Type B pancreatic cell (in vitro differentiated cells): ENCODE measurements at regions not wholly inside any gene's neighbourhood (a gene's known extent, or its start where the extent isn't known, plus 50 kb on each side); places are given as distances from the start of the nearest gene placed in this dataset.

Experiments used
- DNase-seq: peaks from one replicate; pipeline ENCODE4 v3.0.0; 2021; ENCODE audit warnings: mixed read lengths; ENCODE audit not compliant: unreplicated experiment; ENCODE audit errors: extremely low spot score
- H3K27ac Mint-ChIP-seq: 2 replicates; pipeline ENCODE4 v1.8.0; 2021; ENCODE audit warnings: mild to moderate bottlenecking, mixed read lengths
- H3K27me3 Mint-ChIP-seq: 2 replicates; pipeline ENCODE4 v1.8.0; 2021; ENCODE audit warnings: mixed read lengths
- H3K36me3 Mint-ChIP-seq: 2 replicates; pipeline ENCODE4 v1.8.0; 2021; ENCODE audit warnings: mixed read lengths
- H3K4me1 Mint-ChIP-seq: one replicate; pipeline ENCODE4 v1.8.0; 2021; ENCODE audit warnings: mixed read lengths; ENCODE audit not compliant: unreplicated experiment
- H3K4me3 Mint-ChIP-seq: 2 replicates; pipeline ENCODE4 v1.8.0; 2021; ENCODE audit warnings: mild to moderate bottlenecking, mixed read lengths
- H3K9me3 Mint-ChIP-seq: 2 replicates; pipeline ENCODE4 v1.8.0; 2021; ENCODE audit warnings: mixed read lengths
- TF ChIP-seq, protein P1 (sequence below): fragments of 200-600 bp; sonication (generic); conservative IDR thresholded peaks from 2 replicates; pipeline ENCODE4 v1.5.0; 2021; ENCODE audit warnings: antibody characterized with exemption, mild to moderate bottlenecking

DNA sequence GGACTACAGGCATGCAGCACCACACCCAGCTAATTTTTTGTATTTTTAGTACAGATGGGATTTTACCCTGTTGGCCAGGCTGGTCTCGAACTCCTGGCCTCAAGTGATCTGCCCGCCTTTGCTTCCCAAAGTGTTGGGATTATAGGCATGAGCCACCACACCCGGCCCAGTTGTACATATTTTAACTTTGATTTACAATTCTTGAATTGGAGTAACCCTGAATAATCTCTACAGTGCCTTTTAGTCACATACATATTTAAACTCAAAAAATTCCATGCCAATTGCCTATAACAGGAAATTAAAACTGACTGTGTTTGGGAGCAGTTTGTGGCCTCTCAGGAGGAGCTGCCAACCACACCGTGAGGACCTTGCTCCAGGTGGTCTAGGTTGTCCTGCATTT lies 199.8 kb upstream of the PDE10A start:
- TF ChIP-seq, protein P1, sequence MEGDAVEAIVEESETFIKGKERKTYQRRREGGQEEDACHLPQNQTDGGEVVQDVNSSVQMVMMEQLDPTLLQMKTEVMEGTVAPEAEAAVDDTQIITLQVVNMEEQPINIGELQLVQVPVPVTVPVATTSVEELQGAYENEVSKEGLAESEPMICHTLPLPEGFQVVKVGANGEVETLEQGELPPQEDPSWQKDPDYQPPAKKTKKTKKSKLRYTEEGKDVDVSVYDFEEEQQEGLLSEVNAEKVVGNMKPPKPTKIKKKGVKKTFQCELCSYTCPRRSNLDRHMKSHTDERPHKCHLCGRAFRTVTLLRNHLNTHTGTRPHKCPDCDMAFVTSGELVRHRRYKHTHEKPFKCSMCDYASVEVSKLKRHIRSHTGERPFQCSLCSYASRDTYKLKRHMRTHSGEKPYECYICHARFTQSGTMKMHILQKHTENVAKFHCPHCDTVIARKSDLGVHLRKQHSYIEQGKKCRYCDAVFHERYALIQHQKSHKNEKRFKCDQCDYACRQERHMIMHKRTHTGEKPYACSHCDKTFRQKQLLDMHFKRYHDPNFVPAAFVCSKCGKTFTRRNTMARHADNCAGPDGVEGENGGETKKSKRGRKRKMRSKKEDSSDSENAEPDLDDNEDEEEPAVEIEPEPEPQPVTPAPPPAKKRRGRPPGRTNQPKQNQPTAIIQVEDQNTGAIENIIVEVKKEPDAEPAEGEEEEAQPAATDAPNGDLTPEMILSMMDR = no peak
- DNase-seq = no peak
- no peaks in the 10 kb centered on the region for H3K36me3 Mint-ChIP-seq
- no peak overlapping the region for H3K27ac Mint-ChIP-seq
- H3K9me3 Mint-ChIP-seq = no peaks in the 10 kb centered on the region
- H3K27me3 Mint-ChIP-seq = peaks cover 20% of the 10 kb centered on the region
- no peak overlapping the region for H3K4me3 Mint-ChIP-seq
- no peaks in the 10 kb centered on the region for H3K4me1 Mint-ChIP-seq

DNA sequence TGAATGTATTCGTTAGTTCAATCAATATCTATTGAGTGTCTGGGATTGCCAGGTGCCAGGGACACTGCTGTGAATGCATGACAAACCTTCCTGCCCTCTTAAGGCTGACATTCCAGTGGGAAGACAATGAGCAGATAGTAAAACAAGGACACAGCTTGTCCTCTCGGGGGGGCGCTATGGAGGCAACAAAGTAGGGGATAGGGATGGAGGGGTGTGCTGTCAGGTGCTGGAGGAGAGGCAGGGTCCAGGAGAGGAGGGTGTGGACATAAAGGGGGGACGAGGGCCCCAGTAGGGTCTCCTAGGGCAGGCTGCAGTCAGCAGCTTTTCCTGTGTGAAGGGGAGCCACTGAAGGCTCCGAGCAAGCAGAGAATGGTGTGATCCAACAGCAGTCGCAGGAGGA lies 198.2 kb upstream of the PDE10A start:
- H3K4me1 Mint-ChIP-seq = no peaks in the 10 kb centered on the region
- H3K27ac Mint-ChIP-seq = no peak overlapping the region
- TF ChIP-seq, protein P1 = no peak

GRCh38 chr6:165858586-165858985 lies 195.5 kb upstream of the PDE10A start:
- no peak for DNase-seq
- H3K27me3 Mint-ChIP-seq = peaks cover 42% of the 10 kb centered on the region
- TF ChIP-seq, protein P1 = peak; percentile 59
- no peaks in the 10 kb centered on the region for H3K4me1 Mint-ChIP-seq
- no peaks in the 10 kb centered on the region for H3K9me3 Mint-ChIP-seq
- H3K36me3 Mint-ChIP-seq = no peaks in the 10 kb centered on the region
- no peak overlapping the region for H3K27ac Mint-ChIP-seq
- H3K4me3 Mint-ChIP-seq = no peak overlapping the region

More for the DNA sequence above, 198.2 kb upstream of the PDE10A start:
- Mint-ChIP-seq H3K36me3 (no peaks in the 10 kb centered on the region), H3K27me3 (peaks cover 34% of the 10 kb centered on the region), H3K9me3 (no peaks in the 10 kb centered on the region), H3K4me3 (no peak overlapping the region)
- no peak for DNase-seq

DNA sequence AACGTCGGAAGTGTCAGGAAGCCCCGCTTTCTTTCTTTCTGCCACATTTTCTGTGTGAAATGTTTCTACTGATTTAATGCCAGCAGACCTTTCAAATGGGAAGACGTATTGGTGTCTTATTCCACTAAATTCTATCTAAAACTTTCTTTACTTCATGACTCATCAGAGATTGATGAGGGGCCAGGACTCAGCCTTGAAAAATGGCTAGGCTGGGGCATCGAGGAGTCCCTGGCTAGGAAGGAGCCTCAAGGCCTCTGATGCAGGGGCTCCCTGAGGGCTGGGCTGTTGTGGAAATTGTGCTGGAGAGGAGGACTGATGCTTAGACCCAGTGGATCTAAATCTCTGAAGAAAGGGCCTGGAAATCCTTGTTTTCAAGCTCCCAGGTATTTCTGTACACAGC lies 192.8 kb upstream of the PDE10A start:
- DNase-seq = no peak
- peaks cover 60% of the 10 kb centered on the region for H3K27me3 Mint-ChIP-seq
- no peak overlapping the region for H3K4me3 Mint-ChIP-seq
- no peak overlapping the region for H3K27ac Mint-ChIP-seq
- no peaks in the 10 kb centered on the region for H3K9me3 Mint-ChIP-seq
- no peaks in the 10 kb centered on the region for H3K36me3 Mint-ChIP-seq
- H3K4me1 Mint-ChIP-seq = no peaks in the 10 kb centered on the region
- TF ChIP-seq, protein P1 = no peak

- Mint-ChIP-seq H3K27ac (no peak overlapping the region), H3K4me1 (peaks cover 4% of the 10 kb centered on the region), H3K36me3 (no peaks in the 10 kb centered on the region), H3K4me3 (no peak overlapping the region), H3K9me3 (no peaks in the 10 kb centered on the region), H3K27me3 (peaks cover 66% of the 10 kb centered on the region)
- TF ChIP-seq, protein P1 = no peak
- no peak for DNase-seq
Measured at GRCh38 chr6:165854863-165855593, 192.0 kb upstream of the PDE10A start.
